PC-9 (cell line): ENCODE measurements at regions not wholly inside any gene's neighbourhood (a gene's known extent, or its start where the extent isn't known, plus 50 kb on each side); places are given as distances from the start of the nearest gene placed in this dataset.

ENCODE experiments used
- CTCF ChIP-seq: fragments of 200-600 bp; sonication (generic); conservative IDR thresholded peaks from 2 replicates; pipeline ENCODE4 v1.6.1; 2017; ENCODE audit warnings: mixed run types, antibody characterized with exemption, mild to moderate bottlenecking, moderate library complexity
- EZH2 ChIP-seq: fragments of 200-600 bp; sonication (generic); IDR thresholded peaks from 2 replicates; pipeline ENCODE4 v1.8.0; 2017; ENCODE audit warnings: antibody characterized with exemption, low read depth

GRCh38 chr2:186098821-186099220, 360.2 kb downstream of the FSIP2 start:
- TF ChIP-seq CTCF (no peak), EZH2 (no peak)
